ENCODE measurements at regions not wholly inside any gene's neighbourhood (a gene's known extent, or its start where the extent isn't known, plus 50 kb on each side); places are given as distances from the start of the nearest gene placed in this dataset.
"Not testable (repeated sequence)": the region's sequence is repeated elsewhere in the genome, so short reads cannot be mapped to it uniquely, and the experiment has no call there.

- peaks cover 0 to 16% (median 6%) of the 10 kb centered on the region in 7 donors for H3K9me3 Mint-ChIP-seq
- H3K4me1 Mint-ChIP-seq; ATAC-seq (ENCODE audit: low read depth in 2 of 2): not testable (repeated sequence)
Measured at GRCh38 chr3:91499850-91500249, 2392.4 kb downstream of the EPHA3 start.

GRCh38 chr3:91504874-91505273 is 2397.5 kb downstream of the EPHA3 start:
- DNase-seq; H3K36me3 Mint-ChIP-seq; ATAC-seq (ENCODE audit: low read depth in 2 of 2); H3K27me3 Mint-ChIP-seq; H3K4me3 Mint-ChIP-seq; H3K27ac Mint-ChIP-seq; H3K4me1 Mint-ChIP-seq: not testable (repeated sequence)
- peaks cover 0 to 12% (median 7%) of the 10 kb centered on the region in 7 donors for H3K9me3 Mint-ChIP-seq

More at GRCh38 chr3:91499850-91500249, 2392.4 kb downstream of the EPHA3 start:
- H3K36me3 Mint-ChIP-seq, H3K27me3 Mint-ChIP-seq, H3K27ac Mint-ChIP-seq, H3K4me3 Mint-ChIP-seq, DNase-seq: not testable (repeated sequence)
